Smooth muscle cell (in vitro differentiated cells): ENCODE measurements at regions not wholly inside any gene's neighbourhood (a gene's known extent, or its start where the extent isn't known, plus 50 kb on each side); places are given as distances from the start of the nearest gene placed in this dataset.

Experiments
- DNase-seq: peaks from one replicate; lab custom pipeline; 2025; ENCODE audit not compliant: unreplicated experiment; lab: John Stamatoyannopoulos, UW
- H2AFZ ChIP-seq: fragments of 200-600 bp; sonication (generic); 2 replicates; pipeline ENCODE4 v1.6.0; 2016; ENCODE audit warnings: antibody characterized with exemption, low read depth, mild to moderate bottlenecking
- H3F3A ChIP-seq: fragments of 200-600 bp; sonication (generic); 2 replicates; pipeline ENCODE4 v1.6.0; 2017; ENCODE audit warnings: antibody characterized with exemption, low read depth
- H3K27ac ChIP-seq: fragments of 200-600 bp; sonication (generic); 2 replicates; pipeline ENCODE4 v1.5.1; 2016; ENCODE audit warnings: low read depth, mild to moderate bottlenecking
- H3K27me3 ChIP-seq: fragments of 200-600 bp; sonication (generic); 2 replicates; pipeline ENCODE4 v1.6.1; 2016; ENCODE audit warnings: low read depth, mild to moderate bottlenecking
- H3K36me3 ChIP-seq: fragments of 200-600 bp; sonication (generic); 2 replicates; pipeline ENCODE4 v1.5.1; 2016; ENCODE audit warnings: low read depth
- H3K4me1 ChIP-seq: fragments of 200-600 bp; sonication (generic); 2 replicates; pipeline ENCODE4 v1.5.1; 2016; ENCODE audit warnings: low read depth
- H3K4me2 ChIP-seq: fragments of 200-600 bp; sonication (generic); 2 replicates; pipeline ENCODE4 v1.6.0; 2016; ENCODE audit warnings: mild to moderate bottlenecking
- H3K4me3 ChIP-seq: fragments of 200-600 bp; sonication (generic); 2 replicates; pipeline ENCODE4 v1.5.1; 2016; ENCODE audit warnings: mild to moderate bottlenecking
- H3K79me2 ChIP-seq: fragments of 200-600 bp; sonication (generic); 2 replicates; pipeline ENCODE4 v1.6.0; 2016; ENCODE audit warnings: low read depth, mild to moderate bottlenecking
- H3K9ac ChIP-seq: fragments of 200-600 bp; sonication (generic); 2 replicates; pipeline ENCODE4 v1.6.0; 2016; ENCODE audit warnings: low read depth
- H3K9me3 ChIP-seq: fragments of 200-600 bp; sonication (generic); replicated peaks from 2 replicates; pipeline ENCODE4 v1.5.1; 2016; ENCODE audit warnings: low read depth
- H4K20me1 ChIP-seq: fragments of 200-600 bp; sonication (generic); 2 replicates; pipeline ENCODE4 v1.6.0; 2016; ENCODE audit warnings: low read depth
- WGBS: methylation state at CpG from one replicate; pipeline ENCODE4 v1.1.7; 2016; ENCODE audit warnings: low lambda C conversion rate; 5-methylcytosine and 5-hydroxymethylcytosine counted together
- TF ChIP-seq, protein P1 (sequence below): fragments of 200-600 bp; sonication (generic); IDR thresholded peaks from 2 replicates; pipeline ENCODE4 v1.5.1; 2017; ENCODE audit warnings: borderline replicate concordance, mild to moderate bottlenecking, antibody characterized with exemption; ENCODE audit not compliant: insufficient read depth, poor library complexity, severe bottlenecking

DNA sequence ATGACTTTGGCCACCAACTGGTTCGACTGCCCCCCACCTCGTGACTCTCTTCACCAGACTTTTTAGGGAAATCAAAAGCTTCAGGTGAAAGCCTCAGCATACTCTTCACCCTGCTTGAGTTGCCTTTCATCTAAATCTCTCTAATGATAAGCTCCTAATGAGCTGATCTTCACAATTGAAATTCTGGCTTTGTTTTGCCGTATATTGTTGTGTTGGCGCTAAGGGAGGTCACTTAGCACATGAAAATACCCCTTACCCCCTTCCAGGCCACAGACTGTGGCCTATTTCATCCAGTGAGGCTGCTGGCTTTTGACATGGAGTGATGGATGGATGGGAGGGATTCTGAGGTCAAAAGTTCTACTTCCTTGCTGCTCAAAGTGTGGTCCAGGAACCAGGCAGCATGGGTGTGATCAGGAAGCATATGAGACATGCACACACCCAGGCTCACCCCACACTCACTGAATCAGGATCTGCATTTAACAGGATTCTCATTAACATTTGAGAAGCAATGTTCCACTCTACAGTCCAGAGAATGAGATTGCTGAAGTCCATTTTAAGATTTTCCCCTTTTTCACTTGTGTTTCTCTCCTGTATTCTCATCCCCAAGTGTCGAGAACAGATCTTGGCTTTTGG, 131.4 kb downstream of the DACT1 start:
- Histone ChIP-seq H3K36me3 (no peaks in the 10 kb centered on the region), H3K27ac (no peak overlapping the region), H3K9me3 (no peaks in the 10 kb centered on the region), H3K9ac (no peak overlapping the region), H3F3A (peaks cover 2% of the 10 kb centered on the region), H2AFZ (no peak overlapping the region), H3K4me2 (no peak overlapping the region), H3K27me3 (no peaks in the 10 kb centered on the region), H3K79me2 (no peaks in the 10 kb centered on the region), H4K20me1 (no peaks in the 10 kb centered on the region), H3K4me1 (peaks cover 22% of the 10 kb centered on the region), H3K4me3 (no peak overlapping the region)
- WGBS: 69% methylated on average over 5 of the region's 5 CpGs
- TF ChIP-seq, protein P1, sequence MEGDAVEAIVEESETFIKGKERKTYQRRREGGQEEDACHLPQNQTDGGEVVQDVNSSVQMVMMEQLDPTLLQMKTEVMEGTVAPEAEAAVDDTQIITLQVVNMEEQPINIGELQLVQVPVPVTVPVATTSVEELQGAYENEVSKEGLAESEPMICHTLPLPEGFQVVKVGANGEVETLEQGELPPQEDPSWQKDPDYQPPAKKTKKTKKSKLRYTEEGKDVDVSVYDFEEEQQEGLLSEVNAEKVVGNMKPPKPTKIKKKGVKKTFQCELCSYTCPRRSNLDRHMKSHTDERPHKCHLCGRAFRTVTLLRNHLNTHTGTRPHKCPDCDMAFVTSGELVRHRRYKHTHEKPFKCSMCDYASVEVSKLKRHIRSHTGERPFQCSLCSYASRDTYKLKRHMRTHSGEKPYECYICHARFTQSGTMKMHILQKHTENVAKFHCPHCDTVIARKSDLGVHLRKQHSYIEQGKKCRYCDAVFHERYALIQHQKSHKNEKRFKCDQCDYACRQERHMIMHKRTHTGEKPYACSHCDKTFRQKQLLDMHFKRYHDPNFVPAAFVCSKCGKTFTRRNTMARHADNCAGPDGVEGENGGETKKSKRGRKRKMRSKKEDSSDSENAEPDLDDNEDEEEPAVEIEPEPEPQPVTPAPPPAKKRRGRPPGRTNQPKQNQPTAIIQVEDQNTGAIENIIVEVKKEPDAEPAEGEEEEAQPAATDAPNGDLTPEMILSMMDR: no peak
- DNase-seq: no peak

DNA sequence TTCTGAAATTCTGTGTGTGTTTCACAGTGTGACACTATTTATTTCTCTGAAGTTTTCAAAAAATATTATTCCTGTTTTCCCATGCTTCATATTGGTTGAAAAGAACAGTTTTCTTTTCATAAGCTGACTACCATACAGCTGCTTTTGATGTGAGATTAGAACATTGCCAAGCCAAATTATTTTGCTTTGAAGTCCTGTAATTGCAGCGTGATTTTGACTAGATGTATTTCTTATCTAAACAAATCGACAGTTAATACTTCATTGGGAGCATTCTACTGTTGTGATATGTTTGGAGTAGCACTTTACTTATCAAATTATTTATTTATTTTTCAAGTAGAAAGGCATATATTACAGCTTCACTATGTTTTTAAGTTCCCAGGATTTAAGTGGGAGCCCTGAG, 132.0 kb downstream of the DACT1 start:
- TF ChIP-seq, protein P1: no peak
- peaks cover 23% of the 10 kb centered on the region for H3K4me1 ChIP-seq
- no peak overlapping the region for H3K27ac ChIP-seq
- DNase-seq: no peak
- no peak overlapping the region for H3K9ac ChIP-seq
- peaks cover 5% of the 10 kb centered on the region for H3F3A ChIP-seq
- H3K27me3 ChIP-seq: no peaks in the 10 kb centered on the region
- no peaks in the 10 kb centered on the region for H3K36me3 ChIP-seq
- no peaks in the 10 kb centered on the region for H4K20me1 ChIP-seq
- no peak overlapping the region for H3K4me3 ChIP-seq
- no peaks in the 10 kb centered on the region for H3K9me3 ChIP-seq
- H2AFZ ChIP-seq: no peak overlapping the region
- 79% methylated on average over 2 of the region's 2 CpGs for WGBS
- no peaks in the 10 kb centered on the region for H3K79me2 ChIP-seq
- no peak overlapping the region for H3K4me2 ChIP-seq

DNA sequence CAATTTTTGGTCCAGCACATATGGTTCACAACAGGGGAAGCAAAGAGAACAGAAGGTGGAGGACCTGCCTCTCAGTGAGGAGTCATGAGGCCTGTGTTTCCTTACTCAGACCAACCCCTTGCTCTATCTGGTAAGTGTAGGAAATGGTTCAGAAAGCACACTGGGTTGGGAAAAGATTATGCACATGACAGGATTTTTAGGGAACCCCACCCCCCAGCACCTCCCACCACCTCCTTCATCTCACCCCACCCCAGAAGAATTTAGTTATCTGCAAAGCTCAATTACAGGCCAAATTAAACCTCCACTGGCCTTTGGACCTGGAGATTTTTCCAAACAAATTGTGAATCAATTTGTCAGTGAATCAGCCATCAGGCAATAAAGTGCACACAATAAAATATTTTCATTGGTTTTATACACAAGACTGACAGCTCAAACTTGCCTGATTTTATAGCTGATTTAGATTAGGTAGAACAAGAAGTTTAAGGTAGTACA, 132.8 kb downstream of the DACT1 start:
- no peaks in the 10 kb centered on the region for H3K79me2 ChIP-seq
- no peaks in the 10 kb centered on the region for H3K36me3 ChIP-seq
- H2AFZ ChIP-seq: no peak overlapping the region
- no peak overlapping the region for H3K4me3 ChIP-seq
- H3K4me2 ChIP-seq: no peak overlapping the region
- DNase-seq: no peak
- H3F3A ChIP-seq: peaks cover 5% of the 10 kb centered on the region
- no peak overlapping the region for H3K9ac ChIP-seq
- no peaks in the 10 kb centered on the region for H3K27me3 ChIP-seq
- H4K20me1 ChIP-seq: no peaks in the 10 kb centered on the region
- H3K4me1 ChIP-seq: peaks cover 23% of the 10 kb centered on the region
- TF ChIP-seq, protein P1: no peak
- no peak overlapping the region for H3K27ac ChIP-seq
- H3K9me3 ChIP-seq: no peaks in the 10 kb centered on the region

DNA sequence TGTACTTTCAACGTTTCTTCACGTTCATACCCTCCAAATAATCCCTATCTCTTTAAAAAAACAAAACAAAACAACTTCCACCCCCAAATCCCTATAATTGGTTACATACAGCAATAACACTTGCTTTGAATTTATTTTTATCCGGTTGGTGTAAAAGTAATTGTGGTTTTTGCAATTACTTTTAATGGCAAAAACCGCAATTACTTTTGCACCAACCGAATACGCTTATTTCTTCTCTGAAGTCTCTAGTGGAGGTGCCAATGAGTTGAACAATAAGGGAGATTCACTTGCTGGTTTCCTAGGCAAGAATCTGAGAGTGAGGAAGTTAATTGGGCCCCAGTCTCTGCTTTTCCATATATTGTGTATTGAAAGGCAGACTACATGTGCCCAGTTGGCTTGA, 133.3 kb downstream of the DACT1 start:
- H4K20me1 ChIP-seq: no peaks in the 10 kb centered on the region
- DNase-seq: no peak
- WGBS: 96% methylated on average over 6 of the region's 6 CpGs
- H2AFZ ChIP-seq: no peak overlapping the region
- H3K9ac ChIP-seq: no peak overlapping the region
- H3K4me3 ChIP-seq: no peak overlapping the region
- H3F3A ChIP-seq: peaks cover 5% of the 10 kb centered on the region
- H3K9me3 ChIP-seq: no peaks in the 10 kb centered on the region
- peaks cover 23% of the 10 kb centered on the region for H3K4me1 ChIP-seq
- H3K27ac ChIP-seq: no peak overlapping the region
- TF ChIP-seq, protein P1: no peak
- no peak overlapping the region for H3K4me2 ChIP-seq
- no peaks in the 10 kb centered on the region for H3K36me3 ChIP-seq
- no peaks in the 10 kb centered on the region for H3K79me2 ChIP-seq
- H3K27me3 ChIP-seq: no peaks in the 10 kb centered on the region
